Small intestine (tissue), 7 donors: ENCODE measurements at regions not wholly inside any gene's neighbourhood (a gene's known extent, or its start where the extent isn't known, plus 50 kb on each side); places are given as distances from the start of the nearest gene placed in this dataset.

Source experiments
- DNase-seq, 2 donors: peaks; one replicate each; pipeline versions ENCODE4 v3.0.0 to v3.0.0-alpha.2; 2013
- FAIRE-seq: peaks from 2 replicates; lab custom pipeline; 2012; peaks lifted over from hg19 to GRCh38; lab: Jason Lieb, UNC
- H3K27ac ChIP-seq, 3 donors: one replicate each; pipeline ENCODE4 v1.5.1; 2013; ENCODE audit warnings: low read length in 2 of 3, mild to moderate bottlenecking in 2 of 3, control low read depth in 1 of 3, inconsistent platforms in 1 of 3, low read depth in 1 of 3, moderate library complexity in 1 of 3
- H3K27me3 ChIP-seq, 3 donors: one replicate each; pipeline ENCODE4 v1.6.1; 2013; ENCODE audit warnings: low read length in 3 of 3, inconsistent platforms in 1 of 3; ENCODE audit not compliant: control insufficient read depth in 3 of 3, insufficient read depth in 3 of 3
- H3K36me3 ChIP-seq, 3 donors: one replicate each; pipeline ENCODE4 v1.6.1; 2013; ENCODE audit warnings: low read length in 3 of 3, inconsistent platforms in 1 of 3, low read depth in 1 of 3, mild to moderate bottlenecking in 1 of 3, moderate library complexity in 1 of 3; ENCODE audit not compliant: control insufficient read depth in 3 of 3, insufficient read depth in 2 of 3
- H3K4me1 ChIP-seq, 3 donors: one replicate each; pipeline ENCODE4 v1.6.1; 2013; ENCODE audit warnings: low read length in 2 of 3, inconsistent platforms in 1 of 3, low read depth in 1 of 3, mild to moderate bottlenecking in 1 of 3, moderate library complexity in 1 of 3; ENCODE audit not compliant: control insufficient read depth in 3 of 3, insufficient read depth in 2 of 3
- H3K4me3 ChIP-seq, 3 donors: one replicate each; pipeline ENCODE4 v1.5.1; 2013; ENCODE audit warnings: low read length in 3 of 3, control low read depth in 1 of 3, inconsistent platforms in 1 of 3, low read depth in 1 of 3, mild to moderate bottlenecking in 1 of 3, moderate library complexity in 1 of 3
- H3K9me3 ChIP-seq, 2 donors: one replicate each; pipeline ENCODE4 v1.6.1; 2013; ENCODE audit warnings: low read depth in 1 of 2, low read length in 1 of 2; ENCODE audit not compliant: control insufficient read depth in 2 of 2, insufficient read depth in 1 of 2
- WGBS, 3 donors: extraction: QIAGEN DNeasy Blood & Tissue Kit; methylation state at CpG; one replicate each; pipeline ENCODE4 v1.1.7; 2013; 5-methylcytosine and 5-hydroxymethylcytosine counted together
- donor health status: healthy with polysubstance abuse.
- donor health status: control.
- donor health status: control.
- donor health status: Bipolar disorder and iron deficiency.
- donor health status: healthy.

DNA sequence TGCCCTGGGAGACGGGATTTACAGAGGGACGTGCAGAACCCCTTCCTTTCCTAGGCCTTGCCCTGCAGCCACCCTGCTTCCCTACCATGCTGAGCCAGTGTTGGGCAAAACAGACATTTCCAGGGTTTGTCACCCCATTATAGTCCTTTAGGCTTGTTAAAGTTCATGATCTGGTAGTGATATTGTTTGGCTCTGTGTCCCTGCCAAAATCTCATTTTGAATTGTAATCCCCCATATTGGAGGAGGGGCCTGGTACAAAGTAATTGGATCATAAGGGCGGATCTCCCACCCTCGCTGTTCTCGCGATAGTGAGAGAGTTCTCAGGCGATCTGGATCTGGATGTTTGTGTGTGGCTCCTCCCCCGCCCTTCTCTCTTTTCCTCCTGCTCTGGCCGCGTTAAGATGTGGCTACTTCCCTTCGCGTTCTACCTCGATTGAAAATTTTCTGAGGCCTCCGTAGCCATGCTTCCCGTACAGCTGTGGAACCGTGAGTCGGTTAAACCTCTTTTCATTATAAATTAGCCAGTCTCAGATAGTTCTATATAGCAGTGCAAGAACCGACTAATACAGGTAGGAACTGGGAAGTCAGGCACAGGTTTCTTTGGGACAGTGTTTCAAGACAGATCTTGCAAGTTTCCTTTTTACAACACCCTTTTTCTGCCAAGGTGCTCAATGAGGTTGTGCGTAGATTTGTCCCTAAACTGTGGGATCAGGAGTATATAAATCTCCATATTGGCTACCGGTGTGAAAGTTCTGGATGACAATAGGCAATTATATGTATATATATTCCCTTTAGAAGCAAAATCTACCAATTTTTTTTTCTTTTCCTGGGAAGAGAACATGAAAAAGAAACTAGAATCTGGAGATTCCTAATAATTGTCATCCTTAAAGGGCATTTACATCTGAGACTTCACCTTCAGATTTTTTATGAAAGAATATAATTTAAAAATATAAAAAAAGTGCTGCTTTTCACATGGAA, 152.1 kb downstream of the SAMD5 start:
- no peaks in the 10 kb centered on the region for H3K9me3 ChIP-seq
- H3K4me1 ChIP-seq: no peaks in the 10 kb centered on the region
- FAIRE-seq (no peak), DNase-seq (no peak)
- H3K36me3 ChIP-seq: no peaks in the 10 kb centered on the region
- no peak overlapping the region for H3K4me3 ChIP-seq
- H3K27me3 ChIP-seq: no peaks in the 10 kb centered on the region
- no peak overlapping the region for H3K27ac ChIP-seq
- 95 to 97% (median 96%) methylated on average over 20 of the region's 20 CpGs for WGBS, 3 donors

DNA sequence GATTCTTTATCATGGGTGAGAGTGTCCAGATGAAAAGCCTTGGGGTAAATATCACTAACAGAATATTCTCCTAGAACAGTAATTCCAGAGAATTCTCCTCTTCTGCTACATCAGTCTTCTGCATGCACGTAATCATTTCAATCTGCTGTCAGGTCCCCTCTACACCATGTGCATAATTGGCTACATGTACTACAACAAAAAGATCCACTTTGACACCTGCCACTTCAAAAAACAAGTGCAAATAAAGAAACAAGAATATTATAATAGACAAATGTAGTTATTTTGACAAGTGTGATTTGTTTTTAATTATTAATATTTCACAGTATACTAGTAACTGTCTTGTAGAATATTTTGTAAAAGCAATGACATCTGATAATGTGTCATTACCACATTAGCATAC, 154.2 kb downstream of the SAMD5 start:
- WGBS, 3 donors: 83 to 96% (median 96%) methylated on average over 1 of the region's 1 CpG
- Histone ChIP-seq H3K4me1 (no peaks in the 10 kb centered on the region), H3K9me3 (no peaks in the 10 kb centered on the region), H3K4me3 (no peak overlapping the region), H3K27me3 (no peaks in the 10 kb centered on the region), H3K36me3 (no peaks in the 10 kb centered on the region), H3K27ac (no peak overlapping the region)
- FAIRE-seq: no peak
- DNase-seq: no peak

DNA sequence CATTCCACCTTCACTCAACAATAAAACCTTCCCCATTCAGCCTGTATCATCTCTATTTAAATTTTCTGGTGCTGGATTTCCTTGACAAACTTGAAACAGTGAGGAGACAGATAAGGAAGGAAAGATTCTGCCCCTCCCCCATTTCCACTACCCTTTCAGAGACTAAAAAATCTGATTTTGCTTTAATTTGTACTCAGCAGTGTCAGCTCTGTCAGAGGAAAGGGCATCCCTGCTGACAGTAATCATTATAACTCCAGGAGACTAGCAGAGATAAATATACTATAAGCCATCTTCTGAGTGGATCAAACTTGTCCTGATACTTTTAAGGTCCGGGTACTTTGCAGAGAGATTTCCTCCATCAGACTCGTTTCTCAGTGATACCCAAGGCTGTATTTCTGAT, 155.6 kb downstream of the SAMD5 start:
- no peaks in the 10 kb centered on the region for H3K4me1 ChIP-seq
- FAIRE-seq (no peak), DNase-seq (no peak)
- H3K27ac ChIP-seq: no peak overlapping the region
- 57 to 82% (median 67%) methylated on average over 2 of the region's 2 CpGs for WGBS, 3 donors
- no peak overlapping the region for H3K4me3 ChIP-seq
- no peaks in the 10 kb centered on the region for H3K27me3 ChIP-seq
- peaks cover 0 to 3% of the 10 kb centered on the region in 2 donors for H3K9me3 ChIP-seq
- H3K36me3 ChIP-seq: no peaks in the 10 kb centered on the region

DNA sequence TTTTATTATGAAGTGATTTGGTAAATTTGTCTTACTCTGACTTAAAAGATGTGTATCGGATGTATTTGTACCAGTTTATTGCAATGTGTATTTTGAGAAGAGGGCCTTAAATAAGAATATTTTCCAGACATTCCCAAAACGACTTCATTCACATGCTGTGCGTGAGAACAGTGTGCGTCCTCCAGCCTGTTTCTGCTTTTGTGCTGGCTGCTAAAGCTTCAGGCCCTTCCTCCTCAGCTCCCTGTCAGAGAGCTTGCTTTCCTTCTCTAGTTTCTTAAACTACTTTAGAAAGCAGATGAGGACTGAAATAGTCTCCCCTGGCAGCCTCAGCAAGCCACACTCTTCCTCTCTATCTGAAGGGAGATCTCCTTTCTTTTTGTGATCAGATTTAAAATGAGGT, 157.8 kb downstream of the SAMD5 start:
- DNase-seq (no peak), FAIRE-seq (no peak)
- Histone ChIP-seq H3K36me3 (no peaks in the 10 kb centered on the region), H3K27ac (no peak overlapping the region), H3K9me3 (peaks cover 0 to 7% of the 10 kb centered on the region in 2 donors), H3K4me1 (no peaks in the 10 kb centered on the region), H3K4me3 (no peak overlapping the region), H3K27me3 (no peaks in the 10 kb centered on the region)
- 72 to 78% (median 74%) methylated on average over 4 of the region's 4 CpGs for WGBS, 3 donors

DNA sequence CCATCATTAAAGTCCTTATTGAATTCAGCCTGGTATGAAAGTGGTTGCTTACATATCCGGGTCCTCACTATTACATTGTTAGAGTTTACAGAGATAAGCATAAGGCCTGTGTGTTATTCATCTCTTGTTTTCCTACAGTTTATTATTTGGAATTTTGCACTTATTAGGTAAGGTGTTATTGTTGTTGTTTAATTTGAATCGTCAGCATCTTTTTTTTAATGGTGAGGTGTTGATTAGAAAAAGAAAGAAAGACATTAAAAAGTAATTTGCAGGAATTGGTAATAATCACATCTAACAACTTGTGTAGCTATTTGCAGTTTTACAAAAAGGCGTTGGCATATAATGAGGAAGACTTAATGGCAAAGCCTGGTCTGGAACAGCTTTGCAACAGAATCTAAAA, 158.6 kb downstream of the SAMD5 start:
- H3K27ac ChIP-seq: no peak overlapping the region
- no peaks in the 10 kb centered on the region for H3K4me1 ChIP-seq
- no peaks in the 10 kb centered on the region for H3K27me3 ChIP-seq
- no peaks in the 10 kb centered on the region for H3K36me3 ChIP-seq
- H3K4me3 ChIP-seq: no peak overlapping the region
- no peak for FAIRE-seq
- peaks cover 0 to 7% of the 10 kb centered on the region in 2 donors for H3K9me3 ChIP-seq
- 82 to 90% (median 83%) methylated on average over 3 of the region's 3 CpGs for WGBS, 3 donors
- no peak for DNase-seq

DNA sequence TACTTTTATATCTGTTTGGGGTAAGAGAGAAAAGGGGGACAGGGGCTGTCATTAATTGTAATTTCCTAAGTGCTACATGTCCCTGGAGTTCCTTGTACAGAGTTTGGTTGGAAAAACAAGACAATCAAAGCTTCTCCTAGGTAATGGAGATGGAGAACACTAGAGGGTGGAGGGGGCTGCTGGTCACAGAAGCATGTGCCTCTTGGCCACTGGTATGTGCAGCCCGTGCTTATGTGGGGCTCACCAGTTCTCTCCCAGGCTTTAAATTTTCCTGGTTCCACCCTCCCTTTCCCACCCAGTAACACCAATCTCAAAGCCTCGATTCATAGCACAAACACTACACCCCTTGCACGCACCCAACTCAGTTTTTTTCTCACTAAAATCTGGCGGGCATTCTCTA, 165.6 kb downstream of the SAMD5 start:
- H3K27me3 ChIP-seq: no peaks in the 10 kb centered on the region
- H3K4me1 ChIP-seq: no peaks in the 10 kb centered on the region
- WGBS, 3 donors: 76 to 91% (median 89%) methylated on average over 4 of the region's 4 CpGs
- no peaks in the 10 kb centered on the region for H3K36me3 ChIP-seq
- H3K4me3 ChIP-seq: no peak overlapping the region
- no peak for DNase-seq
- H3K27ac ChIP-seq: no peak overlapping the region
- FAIRE-seq: no peak
- H3K9me3 ChIP-seq: peaks cover 0 to 4% of the 10 kb centered on the region in 2 donors

DNA sequence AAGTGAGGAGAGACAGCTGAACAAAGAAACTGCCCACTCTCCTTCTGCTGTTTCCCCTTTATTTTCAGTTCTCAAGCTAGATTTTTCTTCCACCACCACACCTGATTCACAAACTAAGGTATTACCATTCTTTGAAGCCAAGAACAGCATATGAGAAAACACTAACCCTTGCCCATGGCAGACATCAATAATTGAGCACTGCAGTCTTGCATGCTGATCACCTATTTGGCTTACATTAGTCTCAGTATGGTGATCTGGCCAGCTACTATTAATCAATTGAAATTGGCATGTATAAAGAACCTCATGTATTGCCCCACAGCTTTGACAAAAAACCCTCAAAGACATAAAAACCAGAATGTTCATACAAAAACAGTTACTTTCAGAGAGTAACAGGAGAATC, 166.3 kb downstream of the SAMD5 start:
- H3K36me3 ChIP-seq: no peaks in the 10 kb centered on the region
- H3K27me3 ChIP-seq: no peaks in the 10 kb centered on the region
- no peaks in the 10 kb centered on the region for H3K9me3 ChIP-seq
- DNase-seq (no peak), FAIRE-seq (no peak)
- H3K27ac ChIP-seq: no peak overlapping the region
- H3K4me1 ChIP-seq: no peaks in the 10 kb centered on the region
- no peak overlapping the region for H3K4me3 ChIP-seq

DNA sequence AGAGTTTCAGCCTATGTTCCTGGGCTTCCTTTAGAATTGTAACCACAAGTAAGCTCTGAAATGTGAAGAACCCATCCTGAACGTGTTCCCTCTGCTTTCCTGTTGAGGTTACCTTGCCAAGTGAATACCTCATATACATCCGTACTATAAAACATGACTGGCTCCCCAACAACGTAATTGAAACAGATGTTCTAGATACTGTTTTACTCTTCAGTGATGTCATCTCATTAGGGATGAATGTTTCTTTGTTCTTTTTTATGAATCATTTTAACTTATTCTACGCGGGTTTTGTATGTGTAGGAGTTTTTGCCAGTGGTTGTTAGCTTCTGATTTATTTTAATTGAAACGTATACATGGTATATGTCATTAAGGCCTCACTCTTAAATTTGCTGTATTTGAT, 166.8 kb downstream of the SAMD5 start:
- Histone ChIP-seq H3K27me3 (no peaks in the 10 kb centered on the region), H3K9me3 (no peaks in the 10 kb centered on the region), H3K27ac (no peak overlapping the region), H3K36me3 (no peaks in the 10 kb centered on the region), H3K4me3 (no peak overlapping the region), H3K4me1 (no peaks in the 10 kb centered on the region)
- 77 to 85% (median 79%) methylated on average over 6 of the region's 6 CpGs for WGBS, 3 donors
- DNase-seq (no peak), FAIRE-seq (no peak)
